Lung (tissue), 11 donors: ENCODE measurements at regions not wholly inside any gene's neighbourhood (a gene's known extent, or its start where the extent isn't known, plus 50 kb on each side); places are given as distances from the start of the nearest gene placed in this dataset.
"Not testable (repeated sequence)": the region's sequence is repeated elsewhere in the genome, so short reads cannot be mapped to it uniquely, and the experiment has no call there.

ENCODE experiments used
- ATAC-seq: fragments of 200-7000 bp; cut with Tn5 transposase; one replicate; pipeline ENCODE4 v1.9.1; 2020; ENCODE audit warnings: moderate number of reproducible peaks; ENCODE audit not compliant: insufficient read depth, low FRiP score
- DNase-seq, 3 donors: peaks; one replicate each; pipeline ENCODE4 v3.0.0-alpha.2; 2013 to 2017
- H3K27ac ChIP-seq, 2 donors: one replicate each; pipeline ENCODE4 v1.5.1; 2013; ENCODE audit warnings: mild to moderate bottlenecking in 2 of 2, moderate library complexity in 2 of 2, control low read depth in 1 of 2, inconsistent platforms in 1 of 2, low read depth in 1 of 2, low read length in 1 of 2
- H3K27me3 ChIP-seq, 3 donors: one replicate each; pipeline ENCODE4 v1.5.1; 2013; ENCODE audit warnings: low read length in 2 of 3; ENCODE audit not compliant: control insufficient read depth in 3 of 3, insufficient read depth in 3 of 3
- H3K36me3 ChIP-seq, 4 donors: one replicate each; pipeline ENCODE4 v1.5.1; 2013; ENCODE audit warnings: low read length in 4 of 4, mild to moderate bottlenecking in 1 of 4, moderate library complexity in 1 of 4; ENCODE audit not compliant: control insufficient read depth in 4 of 4, insufficient read depth in 4 of 4
- H3K4me1 ChIP-seq, 5 donors: one replicate each; pipeline ENCODE4 v1.5.1; 2013; ENCODE audit warnings: low read length in 5 of 5, mild to moderate bottlenecking in 2 of 5, moderate library complexity in 1 of 5; ENCODE audit not compliant: control insufficient read depth in 5 of 5, insufficient read depth in 5 of 5
- H3K4me3 ChIP-seq: one replicate; pipeline ENCODE4 v1.5.1; 2013; ENCODE audit warnings: mild to moderate bottlenecking, control low read depth, moderate library complexity
- H3K9ac ChIP-seq, 2 donors: one replicate each; pipeline ENCODE4 v1.5.1; 2013; ENCODE audit warnings: low read length in 2 of 2, control low read depth in 1 of 2; ENCODE audit not compliant: insufficient read depth in 1 of 2
- H3K9me3 ChIP-seq, 4 donors: one replicate each; pipeline ENCODE4 v1.5.1; 2013; ENCODE audit warnings: low read length in 3 of 4, mild to moderate bottlenecking in 1 of 4, moderate library complexity in 1 of 4; ENCODE audit not compliant: control insufficient read depth in 4 of 4, insufficient read depth in 3 of 4
- WGBS, 2 donors: extraction: QIAGEN DNeasy Blood & Tissue Kit; methylation state at CpG; one replicate each; pipeline ENCODE4 v1.1.7; 2013; 5-methylcytosine and 5-hydroxymethylcytosine counted together
- TF ChIP-seq, protein P1 (sequence below): IDR thresholded peaks from 2 replicates; pipeline ENCODE4 v1.5.1; 2012; ENCODE audit warnings: mild to moderate bottlenecking; ENCODE audit errors: control extremely low read depth, extremely low read depth
- donor health status: control.
- donor health status: control.
- donor health status: Bipolar disorder and iron deficiency.
- donor health status: healthy.
- donor health status: DM: yes; HTN: yes; CAD: no.

DNA sequence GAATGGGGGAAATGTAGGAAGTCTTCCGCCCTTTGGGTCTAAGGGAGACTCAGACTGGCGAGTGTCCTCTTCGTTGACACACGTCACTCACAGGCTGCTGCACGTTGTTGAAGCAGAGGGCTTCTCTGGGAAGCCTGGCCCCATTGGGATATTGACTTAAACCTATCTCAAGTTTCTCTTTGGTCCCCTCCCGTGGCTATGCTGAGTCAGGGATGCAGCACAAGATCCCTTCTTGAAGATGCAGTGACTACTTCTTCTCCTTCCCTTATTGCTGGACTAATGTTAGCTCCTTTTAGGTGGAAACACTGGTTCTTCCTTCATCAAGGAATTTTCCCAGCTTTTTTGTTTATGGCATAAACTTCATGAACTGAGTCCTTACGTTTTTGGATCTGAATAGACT, 89.8 kb upstream of the CCDC71L start:
- DNase-seq = no peak
- no peaks in the 10 kb centered on the region for H3K4me1 ChIP-seq
- no peak overlapping the region for H3K4me3 ChIP-seq
- 84 to 87% methylated on average over 7 of the region's 7 CpGs for WGBS, 2 donors
- H3K9ac ChIP-seq = no peak overlapping the region
- no peaks in the 10 kb centered on the region for H3K9me3 ChIP-seq
- TF ChIP-seq, protein P1, sequence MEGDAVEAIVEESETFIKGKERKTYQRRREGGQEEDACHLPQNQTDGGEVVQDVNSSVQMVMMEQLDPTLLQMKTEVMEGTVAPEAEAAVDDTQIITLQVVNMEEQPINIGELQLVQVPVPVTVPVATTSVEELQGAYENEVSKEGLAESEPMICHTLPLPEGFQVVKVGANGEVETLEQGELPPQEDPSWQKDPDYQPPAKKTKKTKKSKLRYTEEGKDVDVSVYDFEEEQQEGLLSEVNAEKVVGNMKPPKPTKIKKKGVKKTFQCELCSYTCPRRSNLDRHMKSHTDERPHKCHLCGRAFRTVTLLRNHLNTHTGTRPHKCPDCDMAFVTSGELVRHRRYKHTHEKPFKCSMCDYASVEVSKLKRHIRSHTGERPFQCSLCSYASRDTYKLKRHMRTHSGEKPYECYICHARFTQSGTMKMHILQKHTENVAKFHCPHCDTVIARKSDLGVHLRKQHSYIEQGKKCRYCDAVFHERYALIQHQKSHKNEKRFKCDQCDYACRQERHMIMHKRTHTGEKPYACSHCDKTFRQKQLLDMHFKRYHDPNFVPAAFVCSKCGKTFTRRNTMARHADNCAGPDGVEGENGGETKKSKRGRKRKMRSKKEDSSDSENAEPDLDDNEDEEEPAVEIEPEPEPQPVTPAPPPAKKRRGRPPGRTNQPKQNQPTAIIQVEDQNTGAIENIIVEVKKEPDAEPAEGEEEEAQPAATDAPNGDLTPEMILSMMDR = no peak
- H3K27ac ChIP-seq = no peak overlapping the region
- no peak for ATAC-seq
- H3K36me3 ChIP-seq = no peaks in the 10 kb centered on the region
- no peaks in the 10 kb centered on the region for H3K27me3 ChIP-seq

DNA sequence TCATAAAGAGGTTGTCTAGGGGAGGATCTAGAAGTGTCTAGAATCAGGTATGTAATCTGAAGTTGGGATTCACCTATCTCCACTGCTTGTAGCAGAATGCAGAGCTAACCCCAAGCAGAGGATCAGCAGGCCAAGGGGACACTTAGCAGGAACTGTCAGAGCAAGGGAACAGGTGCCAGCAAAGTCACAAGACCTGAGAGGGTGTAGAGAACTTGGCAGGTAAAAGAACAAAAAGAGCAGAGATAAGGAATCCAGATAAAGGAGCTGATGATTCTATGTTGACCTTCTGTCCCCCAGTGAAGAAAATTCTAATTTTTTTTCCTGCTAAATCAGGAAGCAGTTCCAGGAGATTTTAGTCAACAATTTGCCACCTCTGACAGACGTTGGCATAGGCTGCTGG, 91.4 kb upstream of the CCDC71L start:
- WGBS, 2 donors = 28 to 35% methylated on average over 1 of the region's 1 CpG
- TF ChIP-seq, protein P1 = no peak
- ATAC-seq = no peak
- H3K36me3 ChIP-seq = no peaks in the 10 kb centered on the region
- no peaks in the 10 kb centered on the region for H3K9me3 ChIP-seq
- no peaks in the 10 kb centered on the region for H3K4me1 ChIP-seq
- no peak overlapping the region for H3K9ac ChIP-seq
- H3K27me3 ChIP-seq = no peaks in the 10 kb centered on the region
- no peak overlapping the region for H3K4me3 ChIP-seq
- DNase-seq = no peak
- H3K27ac ChIP-seq = no peak overlapping the region

DNA sequence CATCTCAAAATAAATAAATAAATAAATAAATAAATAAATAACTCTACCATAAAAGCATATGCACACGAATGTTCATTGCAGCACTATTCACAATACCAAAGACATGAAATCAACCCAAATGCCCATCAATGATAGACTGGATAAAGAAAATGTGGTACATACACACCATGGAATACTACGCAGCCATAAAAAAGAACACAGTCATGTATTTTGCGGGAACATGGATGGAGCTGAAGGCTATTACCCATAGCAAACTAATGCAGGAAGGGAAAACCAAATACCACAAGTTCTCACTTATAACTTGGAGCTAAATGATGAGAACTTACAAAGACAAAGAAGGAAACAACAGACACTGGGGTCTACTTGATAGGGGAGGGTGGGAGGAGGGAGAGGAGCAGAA, 94.1 kb upstream of the CCDC71L start:
- not testable (repeated sequence) for ATAC-seq
- WGBS, 2 donors = 97 to 99% methylated on average over 3 of the region's 3 CpGs

DNA sequence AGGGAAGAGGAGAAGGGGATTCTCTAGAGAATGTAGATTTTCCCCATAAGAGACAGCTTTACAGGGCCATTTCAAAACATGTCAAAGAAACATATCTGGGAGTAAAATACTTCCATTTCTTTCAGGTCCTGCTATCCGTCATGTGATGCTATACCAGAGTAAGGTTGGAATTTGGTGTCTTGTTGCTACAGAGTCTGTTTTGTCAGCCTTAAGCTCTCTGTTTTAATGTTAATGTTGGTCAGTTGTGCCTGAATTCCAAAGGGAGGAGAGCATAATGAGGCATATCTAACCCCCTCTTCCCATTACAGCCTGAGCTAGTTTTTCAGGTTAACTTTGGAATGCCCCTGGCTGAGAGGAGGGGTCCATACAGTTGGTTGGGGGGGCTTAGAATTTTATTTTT, 94.7 kb upstream of the CCDC71L start:
- peaks cover 0 to 3% (median 0%) of the 10 kb centered on the region in 5 donors for H3K4me1 ChIP-seq
- no peak for DNase-seq

More for the DNA sequence above, 94.1 kb upstream of the CCDC71L start:
- not testable (repeated sequence) for H3K9me3 ChIP-seq, H3K4me1 ChIP-seq, H3K36me3 ChIP-seq, H3K27me3 ChIP-seq, H3K27ac ChIP-seq, H3K9ac ChIP-seq, H3K4me3 ChIP-seq, DNase-seq

More for the DNA sequence above, 94.7 kb upstream of the CCDC71L start:
- WGBS, 2 donors = 97 to 100% methylated on average over 1 of the region's 1 CpG
- Histone ChIP-seq H3K36me3 (no peaks in the 10 kb centered on the region), H3K27me3 (no peaks in the 10 kb centered on the region), H3K4me3 (no peak overlapping the region), H3K9ac (no peak overlapping the region), H3K27ac (no peak overlapping the region), H3K9me3 (no peaks in the 10 kb centered on the region)
- TF ChIP-seq, protein P1 = no peak
- no peak for ATAC-seq
